ENCODE measurements at regions not wholly inside any gene's neighbourhood (a gene's known extent, or its start where the extent isn't known, plus 50 kb on each side); places are given as distances from the start of the nearest gene placed in this dataset.

DNA sequence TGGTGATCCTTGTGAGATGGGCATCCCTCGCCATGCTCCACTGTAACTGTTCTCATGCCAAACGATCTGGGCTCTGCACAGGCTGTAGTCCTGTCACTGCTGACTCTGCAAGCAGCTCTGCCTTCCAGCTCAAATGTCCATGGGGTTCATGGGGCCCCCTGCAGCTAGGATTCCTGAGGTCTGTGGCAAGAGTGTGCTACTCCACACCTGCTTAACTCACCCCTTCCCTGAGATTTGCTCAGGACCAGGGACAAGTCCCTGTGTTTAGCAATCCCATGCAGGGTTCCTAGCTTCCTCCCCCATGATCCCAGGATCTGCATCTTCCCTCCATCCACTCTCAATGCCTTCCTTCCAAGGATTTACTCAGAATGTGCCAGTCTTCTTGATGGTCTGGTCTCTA lies 241.0 kb downstream of the ASCL1 start:
- TF ChIP-seq, protein P1, sequence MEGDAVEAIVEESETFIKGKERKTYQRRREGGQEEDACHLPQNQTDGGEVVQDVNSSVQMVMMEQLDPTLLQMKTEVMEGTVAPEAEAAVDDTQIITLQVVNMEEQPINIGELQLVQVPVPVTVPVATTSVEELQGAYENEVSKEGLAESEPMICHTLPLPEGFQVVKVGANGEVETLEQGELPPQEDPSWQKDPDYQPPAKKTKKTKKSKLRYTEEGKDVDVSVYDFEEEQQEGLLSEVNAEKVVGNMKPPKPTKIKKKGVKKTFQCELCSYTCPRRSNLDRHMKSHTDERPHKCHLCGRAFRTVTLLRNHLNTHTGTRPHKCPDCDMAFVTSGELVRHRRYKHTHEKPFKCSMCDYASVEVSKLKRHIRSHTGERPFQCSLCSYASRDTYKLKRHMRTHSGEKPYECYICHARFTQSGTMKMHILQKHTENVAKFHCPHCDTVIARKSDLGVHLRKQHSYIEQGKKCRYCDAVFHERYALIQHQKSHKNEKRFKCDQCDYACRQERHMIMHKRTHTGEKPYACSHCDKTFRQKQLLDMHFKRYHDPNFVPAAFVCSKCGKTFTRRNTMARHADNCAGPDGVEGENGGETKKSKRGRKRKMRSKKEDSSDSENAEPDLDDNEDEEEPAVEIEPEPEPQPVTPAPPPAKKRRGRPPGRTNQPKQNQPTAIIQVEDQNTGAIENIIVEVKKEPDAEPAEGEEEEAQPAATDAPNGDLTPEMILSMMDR (IDR thresholded peaks at IDR 0.05 in 8 of 11, conservative IDR thresholded peaks at IDR 0.05 in 3 of 11), result no peak
- TF ChIP-seq POLR2A (IDR thresholded peaks at IDR 0.05), result no peak
- no peak for TF ChIP-seq POLR2AphosphoS5 (IDR thresholded peaks at IDR 0.05)
